GM21515 (cell line): ENCODE measurements at regions not wholly inside any gene's neighbourhood (a gene's known extent, or its start where the extent isn't known, plus 50 kb on each side); places are given as distances from the start of the nearest gene placed in this dataset.
"Not testable (repeated sequence)": the region's sequence is repeated elsewhere in the genome, so short reads cannot be mapped to it uniquely, and the experiment has no call there.

Source experiments
- ATAC-seq: cut with Tn5 transposase; IDR thresholded peaks from one replicate; pipeline ENCODE4 v1.9.1; 2021; ENCODE audit not compliant: unreplicated experiment

DNA sequence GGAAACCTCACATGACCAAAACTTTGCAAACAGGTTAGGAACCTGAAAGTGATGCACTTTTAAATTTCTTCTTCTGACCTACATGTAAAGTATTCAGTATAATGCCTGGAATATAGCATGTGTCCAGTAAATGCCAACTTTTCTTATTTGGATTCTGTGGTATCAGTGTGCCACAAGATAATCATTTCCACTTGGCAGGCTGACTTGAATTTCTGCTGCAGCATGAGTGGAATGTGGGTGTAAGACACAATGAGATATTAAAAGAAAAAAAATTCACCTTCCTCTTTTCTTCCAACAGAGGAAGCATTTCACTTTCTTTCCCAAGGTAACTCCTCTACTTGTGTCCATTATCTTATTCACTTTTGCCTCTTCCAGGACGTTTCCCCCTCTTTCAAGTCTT, 141.9 kb upstream of the PRKD1 start:
- ATAC-seq: no peak

DNA sequence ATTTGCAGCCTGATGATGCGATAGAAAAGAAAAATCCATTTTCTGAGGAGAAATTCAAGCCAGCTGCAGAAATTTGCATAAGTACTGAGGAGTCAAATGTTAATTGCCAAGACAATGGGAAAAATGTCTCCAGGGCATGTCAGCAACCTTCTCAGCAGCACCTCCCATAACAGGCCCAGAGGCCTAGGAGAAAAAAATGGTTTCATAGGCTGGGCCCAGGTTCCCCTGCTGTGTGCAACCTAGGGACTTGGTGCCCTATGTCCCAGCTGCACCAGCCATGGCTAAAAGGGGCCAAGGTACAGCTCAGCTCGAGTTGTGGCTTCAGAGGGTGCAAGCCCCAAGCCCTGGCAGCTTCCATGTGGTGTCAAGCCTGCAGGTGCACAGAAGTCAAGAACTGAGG, 144.8 kb upstream of the PRKD1 start:
- ATAC-seq: not testable (repeated sequence)

- no peak for ATAC-seq
Observed at GRCh38 chr14:30077946-30078345, 150.3 kb upstream of the PRKD1 start.

DNA sequence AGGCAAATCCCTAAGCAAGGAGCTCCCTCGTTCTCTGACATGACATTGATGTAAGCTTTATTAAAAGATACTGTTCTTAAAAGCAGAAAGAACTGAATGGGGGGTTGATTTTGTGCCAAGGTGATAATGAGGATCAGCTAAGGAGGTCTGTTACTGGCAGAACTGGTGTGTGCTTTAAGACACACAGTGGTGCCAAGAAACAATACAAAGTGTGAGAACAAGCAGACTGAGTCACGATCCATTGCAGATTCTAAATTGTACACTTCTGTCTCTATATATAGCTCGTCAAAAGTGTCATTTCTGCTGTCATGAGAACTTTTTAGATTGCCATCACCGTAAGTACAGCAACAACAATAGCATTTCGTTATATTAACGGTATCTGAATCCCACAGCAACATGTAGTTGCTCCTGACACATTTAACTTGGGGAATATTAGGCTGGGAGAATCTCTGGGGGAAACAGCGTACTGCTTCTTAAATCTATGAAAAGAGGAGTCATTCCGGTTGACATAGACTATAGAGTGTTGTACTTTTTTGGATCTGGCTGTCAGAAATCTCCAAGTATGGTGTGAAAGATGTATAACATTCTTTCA, 151.3 kb upstream of the PRKD1 start:
- no peak for ATAC-seq

DNA sequence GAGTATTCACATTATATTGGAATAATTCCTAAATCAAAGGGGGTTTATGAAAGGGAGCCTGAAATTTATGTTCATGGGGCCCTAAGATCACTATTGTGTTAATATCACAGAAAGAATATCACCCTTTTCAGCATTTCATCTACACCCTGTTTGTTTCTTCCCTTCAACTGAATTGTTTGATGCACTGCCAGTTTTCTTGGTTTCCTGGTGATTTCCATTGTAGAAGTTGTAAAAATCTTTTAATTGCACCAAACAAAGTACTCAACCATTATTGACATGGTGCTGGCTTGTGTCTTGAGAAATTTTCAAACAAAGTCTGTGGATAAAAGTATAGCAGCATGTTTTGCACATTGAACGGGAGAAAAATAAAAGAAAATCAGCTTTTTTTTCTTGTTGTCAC, 154.8 kb upstream of the PRKD1 start:
- ATAC-seq: no peak

GRCh38 chr14:30084811-30085210, 157.2 kb upstream of the PRKD1 start:
- no peak for ATAC-seq

DNA sequence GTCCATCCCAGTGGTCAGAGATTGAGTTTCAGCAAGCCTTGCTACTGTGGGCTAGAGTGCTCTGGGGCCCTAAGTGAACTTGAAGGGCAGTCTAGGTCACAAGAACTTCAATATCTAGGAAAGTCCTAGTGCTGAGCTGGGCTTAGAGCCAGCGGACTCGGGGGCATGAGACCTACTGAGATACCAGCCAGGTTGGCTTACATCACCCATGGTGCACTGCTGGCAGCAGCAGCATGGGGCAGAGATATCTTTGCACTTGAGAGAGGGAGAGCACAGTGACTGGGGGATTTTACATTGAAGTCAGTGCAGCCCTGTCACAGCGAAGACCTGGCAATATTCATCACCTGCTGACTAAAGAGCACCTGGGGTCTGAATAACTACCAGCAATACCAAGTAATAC, 158.3 kb upstream of the PRKD1 start:
- no peak for ATAC-seq

DNA sequence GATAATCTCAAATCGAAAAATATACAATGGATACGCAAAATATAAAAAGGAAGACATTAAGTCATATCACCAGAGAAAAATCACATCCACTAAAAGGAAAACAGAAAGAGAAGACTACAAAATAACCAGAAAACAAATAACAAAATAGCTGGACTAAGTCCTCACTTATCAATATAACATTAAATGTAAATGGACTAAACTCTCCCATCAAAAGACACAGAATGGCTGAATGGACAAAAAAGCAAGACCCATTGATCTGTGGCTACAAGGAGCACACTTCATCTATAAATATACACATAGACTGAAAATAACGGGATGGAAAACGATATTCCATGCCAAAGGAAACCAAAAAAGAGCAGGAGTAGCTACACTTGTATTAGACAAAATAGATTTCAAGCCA, 161.0 kb upstream of the PRKD1 start:
- no peak for ATAC-seq

DNA sequence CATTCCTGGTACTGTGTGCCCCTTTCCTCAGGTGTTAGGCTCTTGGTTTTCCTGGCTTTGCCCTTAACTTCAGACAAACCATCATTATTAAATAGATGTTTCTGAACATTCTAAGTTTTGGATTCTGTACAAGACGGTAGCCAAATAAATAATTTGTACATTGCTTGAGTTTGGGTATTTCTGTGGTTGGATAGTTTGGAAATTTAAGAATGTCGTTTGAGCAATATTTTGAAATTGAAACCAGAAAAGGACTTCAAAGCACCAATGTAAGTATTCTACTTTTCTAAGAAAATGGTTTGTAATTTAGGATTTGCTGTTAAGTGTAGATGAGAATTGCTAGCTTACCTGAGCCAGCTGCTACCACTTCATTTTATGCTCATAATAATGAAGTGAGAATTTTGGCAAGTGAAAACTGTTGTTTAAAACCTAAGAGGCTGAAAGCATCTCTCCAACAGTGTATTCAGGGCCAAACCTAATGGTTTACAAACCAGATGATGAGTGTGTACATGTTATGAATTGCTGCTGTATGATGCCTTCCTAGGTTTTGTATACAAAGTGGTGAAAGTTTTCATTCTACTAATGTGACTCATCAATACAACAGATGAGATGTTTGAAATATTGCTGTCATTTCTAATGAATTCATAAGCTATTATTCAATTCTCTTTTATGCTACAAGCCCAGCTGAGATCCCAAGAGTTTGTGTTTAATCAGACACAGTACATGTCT, 181.5 kb upstream of the PRKD1 start:
- no peak for ATAC-seq

- no peak for ATAC-seq
Observed at GRCh38 chr14:30114051-30114450, 186.4 kb upstream of the PRKD1 start.

GRCh38 chr14:30115756-30116155, 188.1 kb upstream of the PRKD1 start:
- no peak for ATAC-seq

DNA sequence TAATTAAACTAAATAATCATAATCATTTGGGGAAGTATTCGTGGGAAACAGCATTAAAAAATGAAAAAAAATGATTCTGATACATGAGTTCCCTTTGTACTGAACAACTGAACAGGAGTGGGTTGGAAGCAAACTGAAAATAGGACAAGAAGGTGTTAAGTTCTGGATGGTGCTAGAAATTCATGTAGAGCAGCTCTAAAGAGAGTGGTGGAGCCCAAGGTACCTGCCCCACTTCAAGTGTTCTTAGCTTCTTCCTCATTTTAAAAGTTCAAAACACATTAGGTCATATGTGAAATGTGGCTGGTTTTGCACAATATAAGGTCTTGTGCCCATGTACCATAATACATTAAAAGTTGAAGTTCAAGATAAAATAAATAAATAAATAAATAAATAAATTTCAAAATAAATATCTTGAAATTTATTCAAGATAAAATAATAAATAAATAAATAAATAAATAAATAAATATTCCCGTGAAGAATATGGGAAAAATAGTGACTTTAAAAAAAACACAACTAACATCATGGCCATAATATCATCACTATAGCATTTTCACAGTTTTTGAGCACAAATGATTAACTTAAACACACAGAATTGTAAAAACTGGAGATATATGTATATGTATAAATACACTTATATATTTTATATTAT, 191.5 kb upstream of the PRKD1 start:
- no peak for ATAC-seq

DNA sequence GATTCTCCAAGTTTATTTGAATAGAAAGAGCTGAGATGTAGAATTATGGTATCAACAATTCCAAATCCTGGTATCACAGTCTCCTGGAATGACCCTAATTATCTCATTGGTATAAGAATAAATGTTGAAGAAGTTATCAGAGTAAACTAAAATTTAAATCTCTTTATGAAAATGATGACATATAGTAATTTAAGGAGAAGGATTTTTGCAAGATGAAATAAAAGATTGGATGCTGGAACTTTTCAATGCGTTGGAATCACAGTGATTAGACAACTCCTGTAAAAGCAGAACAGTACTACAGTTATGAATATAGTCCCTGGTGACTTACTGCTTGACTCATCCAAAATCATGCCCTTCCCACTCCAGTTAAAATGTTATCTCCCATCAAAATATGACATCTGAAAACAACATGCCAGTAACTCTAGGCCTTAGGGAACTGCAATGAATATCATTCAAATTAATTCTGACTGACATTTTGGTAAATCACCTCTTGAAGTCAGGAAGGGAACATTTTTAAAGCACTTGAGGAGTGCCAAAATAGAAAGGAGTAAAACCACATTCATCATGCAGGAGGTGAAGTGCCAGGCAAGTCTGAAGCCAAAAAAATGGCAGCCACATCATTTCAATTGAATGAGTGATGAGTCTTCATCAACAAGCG, 197.8 kb upstream of the PRKD1 start:
- ATAC-seq: no peak

DNA sequence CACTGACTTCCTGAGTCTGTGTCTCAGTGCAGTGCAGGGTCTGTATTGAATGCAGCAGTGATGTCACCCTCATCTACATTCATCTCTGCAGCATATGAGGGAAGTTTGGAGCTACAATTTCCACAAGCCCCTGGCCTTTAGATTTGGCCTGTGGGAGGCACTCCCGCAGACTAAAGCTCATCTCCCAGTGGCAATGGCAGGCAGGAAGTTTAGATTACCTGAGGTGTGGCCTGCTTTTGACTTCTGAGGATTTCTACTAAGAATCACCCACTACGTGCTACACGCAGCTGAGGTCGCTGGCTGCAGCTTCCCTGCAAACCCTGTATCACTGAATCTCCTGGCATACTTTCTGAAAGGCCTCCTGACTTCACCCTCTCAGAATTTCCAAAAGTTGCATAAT, 202.2 kb upstream of the PRKD1 start:
- ATAC-seq: no peak

GRCh38 chr14:30131581-30132097, 204.0 kb upstream of the PRKD1 start:
- ATAC-seq: no peak

DNA sequence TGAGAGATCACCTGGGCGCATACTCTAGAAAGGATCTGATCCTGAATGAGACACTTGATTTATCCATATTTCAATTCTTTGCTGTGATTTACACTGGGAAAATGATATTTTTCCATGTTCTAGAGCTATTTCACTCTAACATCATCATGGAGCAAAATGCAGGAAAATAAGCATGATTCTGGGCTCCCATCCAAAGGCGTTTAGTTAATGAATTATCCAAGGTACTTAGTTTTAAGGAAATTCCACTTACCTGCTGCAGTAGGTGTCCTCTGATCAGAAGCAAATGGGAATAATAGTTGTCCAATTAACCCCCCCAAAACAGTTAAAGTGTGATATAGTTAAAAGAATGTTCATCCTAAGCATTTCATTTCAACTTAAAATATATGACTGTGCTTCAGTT, 204.5 kb upstream of the PRKD1 start:
- no peak for ATAC-seq

DNA sequence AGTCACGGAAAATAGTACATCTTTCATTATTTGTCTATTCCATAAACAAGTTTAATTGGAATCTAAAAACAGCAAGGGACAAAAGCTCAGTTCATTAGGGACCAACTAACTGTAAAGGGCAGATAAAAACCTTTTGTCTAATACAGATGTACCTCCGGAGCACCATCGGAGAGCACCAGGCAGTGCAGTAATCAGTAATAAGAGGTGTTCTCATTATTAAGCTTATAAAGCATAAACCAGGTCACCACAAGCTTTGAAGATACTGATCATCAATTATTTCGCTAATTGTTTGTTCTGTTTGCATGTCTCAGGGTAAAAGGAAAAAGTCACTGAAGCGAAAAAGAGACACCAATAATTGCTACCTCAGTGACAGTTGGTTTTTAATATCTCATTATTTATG, 207.3 kb upstream of the PRKD1 start:
- no peak for ATAC-seq

DNA sequence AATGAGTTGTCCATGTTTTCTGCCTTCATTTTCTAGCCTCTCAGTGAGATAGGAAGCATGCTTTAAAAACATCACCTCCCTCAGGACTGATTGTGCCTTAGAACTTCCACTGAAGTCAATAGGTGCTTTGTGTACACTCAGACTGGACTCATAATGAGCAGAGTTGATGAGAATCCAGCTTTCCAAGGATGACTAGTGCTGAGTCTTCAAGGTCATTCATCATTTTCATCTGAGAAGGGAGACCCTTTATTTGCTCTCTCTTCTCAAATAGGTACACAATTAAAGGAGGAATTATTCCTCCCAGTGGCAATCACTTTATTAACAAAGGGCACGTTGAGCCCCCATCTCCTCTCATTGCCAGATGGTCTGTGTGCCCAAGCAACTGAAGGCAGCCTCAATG, 210.9 kb upstream of the PRKD1 start:
- ATAC-seq: no peak

- no peak for ATAC-seq
Observed at GRCh38 chr14:30142216-30142615, 214.6 kb upstream of the PRKD1 start.

GRCh38 chr14:30143627-30144026, 216.0 kb upstream of the PRKD1 start:
- ATAC-seq: no peak

- ATAC-seq: no peak
Observed at GRCh38 chr14:30153717-30154116, 226.1 kb upstream of the PRKD1 start.

- no peak for ATAC-seq
Observed at GRCh38 chr14:30156571-30156970, 228.9 kb upstream of the PRKD1 start.
